IMR-90 (cell line): ENCODE measurements at regions not wholly inside any gene's neighbourhood (a gene's known extent, or its start where the extent isn't known, plus 50 kb on each side); places are given as distances from the start of the nearest gene placed in this dataset.
A peak's percentile ranks its signal among the peaks of the same experiment; 100 is the strongest.

ENCODE experiments used
- ATAC-seq: fragments of 200-7000 bp; cut with Tn5 transposase; 2 replicates; pipeline ENCODE4 v1.9.1; 2020; ENCODE audit warnings: low read depth, mild to moderate bottlenecking, moderate library complexity
- BruUV-seq: library from RNA; stranded (reverse); fragments of 400-500 nt; replicated peaks from 2 replicates; lab custom pipeline; 2021; lab: Mats Ljungman, UMichigan
- CTCF ChIA-PET: fragments of 300-600 bp; formaldehyde crosslinking; extraction: SDS; loops from one replicate; lab custom pipeline; 2021; ENCODE audit warnings: antibody characterized with exemption; lab: Yijun Ruan, JAX
- POLR2A ChIA-PET: fragments of 300-600 bp; sonication (Branson Sonifier 250); formaldehyde crosslinking; loops from one replicate; lab custom pipeline; 2022; ENCODE audit warnings: antibody characterized with exemption; ENCODE audit not compliant: unreplicated experiment; lab: Charles Lee
- DNase-seq: peaks from one replicate; pipeline ENCODE4 v3.0.0; 2013
- H2AFZ ChIP-seq: replicated peaks from 2 replicates; pipeline ENCODE3; 2013; ENCODE audit warnings: low read length, mild to moderate bottlenecking; ENCODE audit not compliant: poor library complexity
- H2AK5ac ChIP-seq: 2 replicates; pipeline ENCODE4 v1.6.1; 2013; ENCODE audit warnings: low read depth, low read length, inconsistent platforms
- H2AK9ac ChIP-seq: replicated peaks from 2 replicates; pipeline ENCODE3; 2013; ENCODE audit warnings: mild to moderate bottlenecking, low read depth, low read length, moderate library complexity; ENCODE audit not compliant: poor library complexity
- H2BK120ac ChIP-seq: 2 replicates; pipeline ENCODE4 v1.6.1; 2013; ENCODE audit warnings: low read depth, low read length, inconsistent platforms
- H2BK15ac ChIP-seq: 3 replicates; pipeline ENCODE4 v1.6.1; 2013; ENCODE audit warnings: low read depth, low read length, inconsistent platforms
- H2BK20ac ChIP-seq: 2 replicates; pipeline ENCODE4 v1.6.1; 2013; ENCODE audit warnings: low read depth, mild to moderate bottlenecking, inconsistent platforms, low read length, moderate library complexity
- H2BK5ac ChIP-seq: 2 replicates; pipeline ENCODE4 v1.6.1; 2013; ENCODE audit warnings: mild to moderate bottlenecking, low read depth, low read length, inconsistent platforms; ENCODE audit not compliant: poor library complexity, severe bottlenecking
- H3K14ac ChIP-seq: replicated peaks from 2 replicates; pipeline ENCODE4 v1.6.1; 2013; ENCODE audit warnings: low read depth, low read length, inconsistent platforms
- H3K18ac ChIP-seq: 2 replicates; pipeline ENCODE4 v1.6.1; 2013; ENCODE audit warnings: low read depth, low read length, control low read depth
- H3K23ac ChIP-seq: 2 replicates; pipeline ENCODE4 v1.6.1; 2013; ENCODE audit warnings: low read depth, low read length, inconsistent platforms
- H3K27ac ChIP-seq: 2 replicates; pipeline ENCODE4 v1.5.1; 2013; ENCODE audit warnings: mild to moderate bottlenecking, control low read depth, low read length; ENCODE audit not compliant: insufficient read depth
- H3K27me3 ChIP-seq: 2 replicates; pipeline ENCODE4 v1.6.1; 2013; ENCODE audit warnings: low read length; ENCODE audit not compliant: control insufficient read depth, insufficient read depth
- H3K36me3 ChIP-seq: 2 replicates; pipeline ENCODE4 v1.6.1; 2013; ENCODE audit warnings: low read length, mixed read lengths; ENCODE audit not compliant: control insufficient read depth, insufficient read depth
- H3K4ac ChIP-seq: 2 replicates; pipeline ENCODE4 v1.6.1; 2013; ENCODE audit warnings: low read depth, low read length, inconsistent platforms
- H3K4me1 ChIP-seq: 2 replicates; pipeline ENCODE4 v1.6.1; 2013; ENCODE audit warnings: low read length, mixed read lengths; ENCODE audit not compliant: control insufficient read depth, insufficient read depth
- H3K4me2 ChIP-seq: 2 replicates; pipeline ENCODE4 v1.6.1; 2013; ENCODE audit warnings: low read depth, mild to moderate bottlenecking, control low read depth, low read length, moderate library complexity
- H3K4me3 ChIP-seq: 2 replicates; pipeline ENCODE4 v1.5.1; 2013; ENCODE audit warnings: low read depth, mild to moderate bottlenecking, control low read depth, low read length, moderate library complexity; ENCODE audit not compliant: insufficient read depth
- H3K56ac ChIP-seq: 2 replicates; pipeline ENCODE4 v1.6.1; 2013; ENCODE audit warnings: low read length, inconsistent platforms; ENCODE audit not compliant: insufficient read depth; ENCODE audit errors: extremely low read depth
- H3K79me1 ChIP-seq, 2 experiments: 2 replicates each; pipeline ENCODE4 v1.6.1; 2013; ENCODE audit warnings: low read length in 2 of 2, inconsistent platforms in 1 of 2, low read depth in 1 of 2
- H3K9ac ChIP-seq: 2 replicates; pipeline ENCODE4 v1.6.1; 2013; ENCODE audit warnings: low read depth, low read length, control low read depth
- H3K9me1 ChIP-seq: 2 replicates; pipeline ENCODE4 v1.6.1; 2013; ENCODE audit warnings: low read length, inconsistent platforms; ENCODE audit not compliant: insufficient read depth
- H3K9me3 ChIP-seq: 2 replicates; pipeline ENCODE4 v1.6.1; 2013; ENCODE audit warnings: low read length; ENCODE audit not compliant: control insufficient read depth, insufficient read depth
- H4K20me1 ChIP-seq: 2 replicates; pipeline ENCODE4 v1.6.1; 2013; ENCODE audit warnings: low read length, inconsistent platforms; ENCODE audit not compliant: insufficient read depth
- H4K5ac ChIP-seq: 2 replicates; pipeline ENCODE4 v1.6.1; 2013; ENCODE audit warnings: mild to moderate bottlenecking, low read depth, low read length, control low read depth
- H4K8ac ChIP-seq, 2 experiments: 2 replicates each; pipeline ENCODE4 v1.6.1; 2013; ENCODE audit warnings: low read depth in 2 of 2, low read length in 2 of 2, control low read depth in 1 of 2, inconsistent platforms in 1 of 2
- H4K91ac ChIP-seq: 2 replicates; pipeline ENCODE4 v1.6.1; 2013; ENCODE audit warnings: low read depth, low read length, inconsistent platforms; ENCODE audit not compliant: insufficient read depth
- BHLHE40 ChIP-seq: fragments of 150-350 bp; IDR thresholded peaks from 2 replicates; pipeline ENCODE4 v1.6.1; 2016; ENCODE audit warnings: mild to moderate bottlenecking, low read depth, low read length
- CHD1 ChIP-seq: IDR thresholded peaks from 2 replicates; pipeline ENCODE4 v1.6.1; 2012; ENCODE audit warnings: low read depth, low read length, improper control_type of control experiment
- POLR2A ChIP-seq: IDR thresholded peaks from 2 replicates; pipeline ENCODE4 v1.6.1; 2012; ENCODE audit warnings: mild to moderate bottlenecking, low read depth, low read length
- RAD21 ChIP-seq: IDR thresholded peaks from 2 replicates; pipeline ENCODE4 v1.6.1; 2012; ENCODE audit warnings: low read length, improper control_type of control experiment
- RCOR1 ChIP-seq: IDR thresholded peaks from 2 replicates; pipeline ENCODE4 v1.6.1; 2012; ENCODE audit warnings: mild to moderate bottlenecking, low read length, improper control_type of control experiment; ENCODE audit not compliant: insufficient replicate concordance
- RFX5 ChIP-seq: IDR thresholded peaks from 2 replicates; pipeline ENCODE4 v1.8.0; 2012; ENCODE audit warnings: low read depth, mild to moderate bottlenecking, low read length, moderate library complexity
- SMC3 ChIP-seq: fragments of 150-350 bp; IDR thresholded peaks from 2 replicates; pipeline ENCODE4 v1.6.1; 2016; ENCODE audit warnings: low read depth, mild to moderate bottlenecking, antibody characterized with exemption, low read length, moderate library complexity
- WGBS, 2 experiments: methylation state at CpG; one replicate each; pipeline versions ENCODE4 v1.1.5 to v1.1.7; 2013; ENCODE audit warnings: missing lambda C conversion rate in 2 of 2; ENCODE audit not compliant: insufficient read length in 1 of 2; ENCODE audit errors: extremely low coverage in 2 of 2; 5-methylcytosine and 5-hydroxymethylcytosine counted together
- dilution Hi-C: fragments of 300-500 bp; cut with HindIII; formaldehyde crosslinking; loops from one replicate; pipeline ENCODE4 v1.14.3; 2018; ENCODE audit warnings: low sequenced_read_pairs; ENCODE audit not compliant: unreplicated experiment
- in situ Hi-C: fragments of 300-500 bp; cut with MboI; formaldehyde crosslinking; loops from 3 replicates; pipeline ENCODE4 v1.14.3; 2019; ENCODE audit warnings: low sequenced_read_pairs, inconsistent platforms, mixed read lengths
- intact Hi-C: fragments of 100-400 bp; cut with micrococcal nuclease; formaldehyde crosslinking; loops from 2 replicates; pipeline ENCODE4 v1.10.0; 2022
- TF ChIP-seq, protein P1 (sequence below): fragments of 150-350 bp; IDR thresholded peaks from 2 replicates; pipeline ENCODE4 v1.6.1; 2016; ENCODE audit warnings: low read depth, mild to moderate bottlenecking, low read length, moderate library complexity, borderline replicate concordance
- TF ChIP-seq, protein P2 (sequence below): fragments of 150-350 bp; IDR thresholded peaks from 2 replicates; pipeline ENCODE4 v1.6.1; 2017; ENCODE audit warnings: mild to moderate bottlenecking, antibody characterized with exemption, low read length, low read depth

DNA sequence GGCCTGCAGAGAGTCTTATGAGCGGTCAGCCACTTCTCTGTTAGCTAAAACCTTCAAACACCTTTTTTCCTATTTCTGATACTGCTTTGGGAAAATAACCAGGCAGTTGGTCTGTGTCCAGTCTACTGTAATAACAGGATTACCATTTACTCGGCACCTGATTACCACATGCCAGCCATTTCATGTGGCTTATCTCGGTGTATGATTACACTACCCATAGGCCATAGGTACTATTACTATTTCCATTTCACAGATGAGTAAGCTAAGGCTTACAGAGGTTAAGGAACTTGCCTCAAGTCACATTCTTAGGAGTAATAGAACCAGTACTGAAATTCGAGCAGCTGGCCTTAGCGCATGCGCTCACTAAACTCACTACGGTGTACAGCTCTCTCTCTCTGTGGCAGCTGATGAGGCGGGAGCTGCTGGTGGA, 147.2 kb upstream of the L3MBTL4 start:
- dilution Hi-C loops, result no loop called here

More for the DNA sequence above, 147.2 kb upstream of the L3MBTL4 start:
- no peaks in the 10 kb centered on the region for H4K20me1 ChIP-seq
- H3K9me3 ChIP-seq, result no peaks in the 10 kb centered on the region
- TF ChIP-seq BHLHE40 (no peak), RFX5 (no peak), RCOR1 (no peak), CHD1 (no peak), RAD21 (no peak), SMC3 (no peak), POLR2A (no peak)
- TF ChIP-seq, protein P1, sequence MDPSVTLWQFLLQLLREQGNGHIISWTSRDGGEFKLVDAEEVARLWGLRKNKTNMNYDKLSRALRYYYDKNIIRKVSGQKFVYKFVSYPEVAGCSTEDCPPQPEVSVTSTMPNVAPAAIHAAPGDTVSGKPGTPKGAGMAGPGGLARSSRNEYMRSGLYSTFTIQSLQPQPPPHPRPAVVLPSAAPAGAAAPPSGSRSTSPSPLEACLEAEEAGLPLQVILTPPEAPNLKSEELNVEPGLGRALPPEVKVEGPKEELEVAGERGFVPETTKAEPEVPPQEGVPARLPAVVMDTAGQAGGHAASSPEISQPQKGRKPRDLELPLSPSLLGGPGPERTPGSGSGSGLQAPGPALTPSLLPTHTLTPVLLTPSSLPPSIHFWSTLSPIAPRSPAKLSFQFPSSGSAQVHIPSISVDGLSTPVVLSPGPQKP, result no peak
- TF ChIP-seq, protein P2, sequence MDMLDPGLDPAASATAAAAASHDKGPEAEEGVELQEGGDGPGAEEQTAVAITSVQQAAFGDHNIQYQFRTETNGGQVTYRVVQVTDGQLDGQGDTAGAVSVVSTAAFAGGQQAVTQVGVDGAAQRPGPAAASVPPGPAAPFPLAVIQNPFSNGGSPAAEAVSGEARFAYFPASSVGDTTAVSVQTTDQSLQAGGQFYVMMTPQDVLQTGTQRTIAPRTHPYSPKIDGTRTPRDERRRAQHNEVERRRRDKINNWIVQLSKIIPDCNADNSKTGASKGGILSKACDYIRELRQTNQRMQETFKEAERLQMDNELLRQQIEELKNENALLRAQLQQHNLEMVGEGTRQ, result no peak
- BruUV-seq, result no TSS peak
- H2AK9ac ChIP-seq, result peak overlapping the region; percentile 61
- ChIA-PET POLR2A (no interaction called here), CTCF (interaction anchor here (0.6 to 1.2 kb wide), 4 partner anchors 12 to 514 kb away, joined by 3 to 7 read pairs (median 3); no protein-coding TSS in a partner anchor)
- H3K9ac ChIP-seq, result no peak overlapping the region
- H3K4ac ChIP-seq, result 0 out of 2 replicates have a peak overlapping the region, but pooled peaks have one; percentile 4
- H2BK5ac ChIP-seq, result no peak overlapping the region
- no peak overlapping the region for H3K4me2 ChIP-seq
- peak overlapping the region; percentile 18 for H2BK120ac ChIP-seq
- DNase-seq (no peak), ATAC-seq (peak; percentile 38)
- no peak overlapping the region for H3K14ac ChIP-seq
- in situ Hi-C loops, result no loop called here
- H3K18ac ChIP-seq, result no peak overlapping the region; the same call in 1 of the 2 replicates
- H4K5ac ChIP-seq, result peak overlapping the region; percentile 3; the same call in 1 of the 2 replicates
- H3K79me1 ChIP-seq, result no peaks in the 10 kb centered on the region
- H3K4me3 ChIP-seq, result no peak overlapping the region
- no peak overlapping the region for H4K8ac ChIP-seq
- H3K9me1 ChIP-seq, result no peaks in the 10 kb centered on the region
- WGBS, 2 experiments, result 87% methylated on average over 3 of the region's 8 CpGs; no CpG with 5 or more reads in 1 of the 2 experiments
- H3K56ac ChIP-seq, result no peak overlapping the region
- H2BK20ac ChIP-seq, result no peak overlapping the region
- H3K27me3 ChIP-seq, result no peaks in the 10 kb centered on the region
- intact Hi-C loops, result loop anchor here (5.0 kb wide), 3 partner anchors 65 to 325 kb away; no protein-coding TSS in a partner anchor
- no peaks in the 10 kb centered on the region for H3K36me3 ChIP-seq
- H2BK15ac ChIP-seq, result no peak overlapping the region
- no peak overlapping the region for H2AK5ac ChIP-seq
- H4K91ac ChIP-seq, result no peak overlapping the region
- no peak overlapping the region for H2AFZ ChIP-seq
- peaks cover 3% of the 10 kb centered on the region; the same call in 1 of the 2 replicates for H3K4me1 ChIP-seq
- no peak overlapping the region for H3K23ac ChIP-seq
- peak overlapping the region; percentile 69; the same call in 1 of the 2 replicates for H3K27ac ChIP-seq
